H9 (cell line): ENCODE measurements at regions not wholly inside any gene's neighbourhood (a gene's known extent, or its start where the extent isn't known, plus 50 kb on each side); places are given as distances from the start of the nearest gene placed in this dataset.

ENCODE experiments used
- DNase-seq: peaks from one replicate; pipeline ENCODE4 v3.0.0-alpha.2; 2017
- H2AFZ ChIP-seq: one replicate; pipeline ENCODE4 v1.6.1; 2013; ENCODE audit warnings: mild to moderate bottlenecking, low read length, control low read depth, moderate library complexity
- H2AK5ac ChIP-seq: 2 replicates; pipeline ENCODE4 v1.6.1; 2013; ENCODE audit warnings: low read length, control low read depth, mixed read lengths; ENCODE audit not compliant: insufficient read length
- H2BK120ac ChIP-seq: one replicate; pipeline ENCODE4 v1.6.1; 2013; ENCODE audit warnings: low read depth, mild to moderate bottlenecking, low read length, control low read depth, inconsistent platforms; ENCODE audit not compliant: poor library complexity, severe bottlenecking
- H2BK12ac ChIP-seq: 2 replicates; pipeline ENCODE4 v1.6.1; 2013; ENCODE audit warnings: low read length, control low read depth, mixed read lengths, low read depth; ENCODE audit not compliant: insufficient read length
- H2BK15ac ChIP-seq: 2 replicates; pipeline ENCODE4 v1.6.1; 2013; ENCODE audit warnings: low read depth, low read length, control low read depth
- H2BK20ac ChIP-seq: one replicate; pipeline ENCODE4 v1.6.1; 2013; ENCODE audit warnings: low read depth, mild to moderate bottlenecking, low read length, control low read depth, inconsistent platforms; ENCODE audit not compliant: poor library complexity, severe bottlenecking
- H2BK5ac ChIP-seq: 2 replicates; pipeline ENCODE4 v1.6.1; 2013; ENCODE audit warnings: low read length, control low read depth, mixed read lengths; ENCODE audit not compliant: insufficient read length
- H3K14ac ChIP-seq: 2 replicates; pipeline ENCODE4 v1.6.1; 2013; ENCODE audit warnings: low read length, control low read depth; ENCODE audit not compliant: insufficient read depth
- H3K18ac ChIP-seq: 2 replicates; pipeline ENCODE4 v1.6.1; 2013; ENCODE audit warnings: low read depth, mild to moderate bottlenecking, mixed read lengths, low read length, control low read depth; ENCODE audit not compliant: insufficient read length
- H3K23ac ChIP-seq: 2 replicates; pipeline ENCODE4 v1.6.1; 2013; ENCODE audit warnings: low read length, control low read depth, mixed read lengths, low read depth; ENCODE audit not compliant: insufficient read length
- H3K23me2 ChIP-seq: 2 replicates; pipeline ENCODE4 v1.6.1; 2013; ENCODE audit warnings: low read depth, mild to moderate bottlenecking, mixed read lengths, low read length, control low read depth; ENCODE audit not compliant: insufficient read length, poor library complexity, severe bottlenecking
- H3K27ac ChIP-seq: 2 replicates; pipeline ENCODE4 v1.5.1; 2013; ENCODE audit warnings: low read length, control low read depth, mixed read lengths, low read depth; ENCODE audit not compliant: insufficient read length
- H3K27me3 ChIP-seq: 2 replicates; pipeline ENCODE4 v1.6.1; 2013; ENCODE audit warnings: low read length, control low read depth, inconsistent platforms; ENCODE audit not compliant: insufficient read depth
- H3K4ac ChIP-seq: 2 replicates; pipeline ENCODE4 v1.6.1; 2013; ENCODE audit warnings: low read depth, mild to moderate bottlenecking, control low read depth, inconsistent platforms, low read length, moderate library complexity
- H3K4me1 ChIP-seq: 2 replicates; pipeline ENCODE4 v1.6.1; 2013; ENCODE audit warnings: low read length, control low read depth, inconsistent platforms; ENCODE audit not compliant: insufficient read depth
- H3K4me2 ChIP-seq: 2 replicates; pipeline ENCODE4 v1.6.1; 2013; ENCODE audit warnings: low read length, control low read depth, mixed read lengths; ENCODE audit not compliant: insufficient read length, insufficient read depth
- H3K56ac ChIP-seq: 2 replicates; pipeline ENCODE4 v1.6.1; 2013; ENCODE audit warnings: low read depth, mild to moderate bottlenecking, mixed read lengths, low read length, control low read depth; ENCODE audit not compliant: insufficient read length
- H3K79me1 ChIP-seq: 2 replicates; pipeline ENCODE4 v1.6.1; 2013; ENCODE audit warnings: low read depth, mild to moderate bottlenecking, moderate library complexity, low read length, control low read depth, inconsistent platforms; ENCODE audit not compliant: insufficient read depth, poor library complexity, severe bottlenecking
- H3K79me2 ChIP-seq: 2 replicates; pipeline ENCODE4 v1.6.1; 2013; ENCODE audit warnings: low read length, control low read depth, inconsistent platforms; ENCODE audit not compliant: insufficient read depth
- H3K9ac ChIP-seq: 2 replicates; pipeline ENCODE4 v1.6.1; 2013; ENCODE audit warnings: low read length, control low read depth, mixed read lengths; ENCODE audit not compliant: insufficient read length; ENCODE audit errors: extremely low read depth
- H3K9me3 ChIP-seq: one replicate; pipeline ENCODE4 v1.6.1; 2013; ENCODE audit warnings: low read depth, low read length, inconsistent platforms; ENCODE audit not compliant: control insufficient read depth
- H3T11ph ChIP-seq: one replicate; pipeline ENCODE4 v1.6.1; 2013; ENCODE audit warnings: mild to moderate bottlenecking, low read length, control low read depth, inconsistent platforms
- H4K20me1 ChIP-seq: one replicate; pipeline ENCODE4 v1.6.1; 2013; ENCODE audit not compliant: control insufficient read depth, insufficient read length, insufficient read depth
- H4K5ac ChIP-seq: 2 replicates; pipeline ENCODE4 v1.6.1; 2013; ENCODE audit warnings: low read depth, mild to moderate bottlenecking, mixed read lengths, low read length, control low read depth; ENCODE audit not compliant: insufficient read length
- H4K8ac ChIP-seq: replicated peaks from 2 replicates; pipeline ENCODE4 v1.6.1; 2013; ENCODE audit warnings: low read length, control low read depth, mixed read lengths, low read depth; ENCODE audit not compliant: insufficient read length
- H4K91ac ChIP-seq: 2 replicates; pipeline ENCODE4 v1.6.1; 2013; ENCODE audit warnings: low read depth, mild to moderate bottlenecking, moderate library complexity, mixed read lengths, low read length, control low read depth; ENCODE audit not compliant: insufficient read length
- H3K27ac Mint-ChIP-seq, 3 experiments: 2 replicates in 2 of 3; 3 replicates in 1 of 3; pipeline ENCODE4 v1.8.0; 2020 to 2021; ENCODE audit warnings: mixed read lengths in 3 of 3, mild to moderate bottlenecking in 1 of 3, moderate library complexity in 1 of 3
- H3K27me3 Mint-ChIP-seq: 2 replicates; pipeline ENCODE4 v1.8.0; 2021; ENCODE audit warnings: low read depth, mild to moderate bottlenecking, moderate library complexity, mixed read lengths
- H3K36me3 Mint-ChIP-seq, 3 experiments: 2 replicates in 2 of 3; 3 replicates in 1 of 3; pipeline ENCODE4 v1.8.0; 2020 to 2021; ENCODE audit warnings: low read depth in 3 of 3, mixed read lengths in 3 of 3; ENCODE audit not compliant: insufficient read depth in 1 of 3
- H3K4me1 Mint-ChIP-seq, 2 experiments: 2 replicates each; pipeline ENCODE4 v1.8.0; 2020; ENCODE audit warnings: mixed read lengths in 2 of 2
- H3K4me3 Mint-ChIP-seq, 2 experiments: 2 replicates in 1 of 2; 3 replicates in 1 of 2; pipeline ENCODE4 v1.8.0; 2020 to 2021; ENCODE audit warnings: mild to moderate bottlenecking in 2 of 2, mixed read lengths in 2 of 2, moderate library complexity in 1 of 2
- H3K9me3 Mint-ChIP-seq, 2 experiments: 2 replicates in 1 of 2; 3 replicates in 1 of 2; pipeline ENCODE4 v1.8.0; 2020; ENCODE audit warnings: mild to moderate bottlenecking in 2 of 2, mixed read lengths in 2 of 2, moderate library complexity in 1 of 2
- WGBS: extraction: QIAGEN DNeasy Blood & Tissue Kit; methylation state at CpG from one replicate; pipeline ENCODE4 v1.1.7; 2013; ENCODE audit warnings: missing lambda C conversion rate, low lambda C conversion rate, mixed read lengths; ENCODE audit not compliant: insufficient read length; ENCODE audit errors: extremely low coverage; 5-methylcytosine and 5-hydroxymethylcytosine counted together
- TF ChIP-seq, protein P1 (sequence below): fragments of 200-600 bp; sonication (generic); conservative IDR thresholded peaks from 3 replicates; pipeline ENCODE4 v1.8.0; 2021; ENCODE audit warnings: antibody characterized with exemption, mild to moderate bottlenecking

DNA sequence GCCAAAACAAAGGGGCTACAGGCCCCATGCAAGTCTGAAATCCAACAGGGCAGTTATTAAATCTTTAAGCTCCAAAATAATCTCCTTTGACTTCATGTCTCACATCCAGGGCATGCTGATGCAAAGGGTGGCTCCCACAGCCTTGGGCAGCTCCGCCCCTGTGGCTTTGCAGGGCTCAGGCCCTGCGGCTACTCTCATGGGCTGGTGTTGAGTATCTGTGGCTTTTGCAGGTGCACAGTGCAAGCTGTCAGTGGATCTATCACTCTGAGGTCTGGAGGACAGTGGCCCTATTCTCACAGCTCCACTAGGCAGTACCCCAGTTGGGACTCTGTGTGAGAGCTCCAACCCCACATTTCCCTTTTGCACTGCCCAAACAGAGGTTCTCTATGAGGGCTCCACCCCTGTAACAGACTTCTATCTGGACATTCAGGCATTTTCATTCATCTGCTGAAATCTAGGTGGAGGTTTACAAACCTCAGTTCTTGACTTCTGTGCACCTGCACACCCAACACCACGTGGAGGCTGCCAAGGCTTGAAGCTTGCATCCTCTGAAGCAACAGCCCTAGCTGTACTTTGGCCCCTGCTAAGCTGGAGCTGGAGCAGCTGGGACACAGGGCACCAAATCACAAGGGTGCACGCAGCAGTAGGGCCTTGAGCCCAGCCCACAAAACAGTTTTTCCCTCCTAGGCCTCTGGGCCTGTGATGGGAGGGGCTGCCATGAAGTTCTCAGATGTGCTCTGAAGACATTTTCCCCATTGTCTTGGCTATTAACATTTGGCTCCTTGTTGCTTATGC is 154.8 kb upstream of the PDE5A start:
- H3K23me2 ChIP-seq: no peaks in the 10 kb centered on the region
- H4K8ac ChIP-seq: no peak overlapping the region
- H3K27ac ChIP-seq: no peak overlapping the region
- no peak overlapping the region for H3K23ac ChIP-seq
- H3K9ac ChIP-seq: no peak overlapping the region
- H3K56ac ChIP-seq: no peak overlapping the region
- H2AK5ac ChIP-seq: no peak overlapping the region
- no peak overlapping the region for H2BK120ac ChIP-seq
- H3K4ac ChIP-seq: no peak overlapping the region
- no peak overlapping the region for H2BK5ac ChIP-seq
- Mint-ChIP-seq H3K4me1 (peaks cover 2 to 4% of the 10 kb centered on the region in 2 experiments; a peak in 3 of 4 replicates), H3K27me3 (no peaks in the 10 kb centered on the region; the same call in none of the 2 replicates), H3K9me3 (peaks cover 16 to 23% of the 10 kb centered on the region in 2 experiments), H3K4me3 (no peak overlapping the region), H3K36me3 (peaks cover 14 to 22% (median 14%) of the 10 kb centered on the region in 3 experiments), H3K27ac (no peak overlapping the region)
- H3K18ac ChIP-seq: no peak overlapping the region
- H3K27me3 ChIP-seq: no peaks in the 10 kb centered on the region
- H4K5ac ChIP-seq: no peak overlapping the region
- TF ChIP-seq, protein P1, sequence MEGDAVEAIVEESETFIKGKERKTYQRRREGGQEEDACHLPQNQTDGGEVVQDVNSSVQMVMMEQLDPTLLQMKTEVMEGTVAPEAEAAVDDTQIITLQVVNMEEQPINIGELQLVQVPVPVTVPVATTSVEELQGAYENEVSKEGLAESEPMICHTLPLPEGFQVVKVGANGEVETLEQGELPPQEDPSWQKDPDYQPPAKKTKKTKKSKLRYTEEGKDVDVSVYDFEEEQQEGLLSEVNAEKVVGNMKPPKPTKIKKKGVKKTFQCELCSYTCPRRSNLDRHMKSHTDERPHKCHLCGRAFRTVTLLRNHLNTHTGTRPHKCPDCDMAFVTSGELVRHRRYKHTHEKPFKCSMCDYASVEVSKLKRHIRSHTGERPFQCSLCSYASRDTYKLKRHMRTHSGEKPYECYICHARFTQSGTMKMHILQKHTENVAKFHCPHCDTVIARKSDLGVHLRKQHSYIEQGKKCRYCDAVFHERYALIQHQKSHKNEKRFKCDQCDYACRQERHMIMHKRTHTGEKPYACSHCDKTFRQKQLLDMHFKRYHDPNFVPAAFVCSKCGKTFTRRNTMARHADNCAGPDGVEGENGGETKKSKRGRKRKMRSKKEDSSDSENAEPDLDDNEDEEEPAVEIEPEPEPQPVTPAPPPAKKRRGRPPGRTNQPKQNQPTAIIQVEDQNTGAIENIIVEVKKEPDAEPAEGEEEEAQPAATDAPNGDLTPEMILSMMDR: no peak
- no peak overlapping the region for H3T11ph ChIP-seq
- no peak overlapping the region for H2AFZ ChIP-seq
- H3K79me2 ChIP-seq: no peaks in the 10 kb centered on the region
- no peak overlapping the region for H2BK12ac ChIP-seq
- H4K20me1 ChIP-seq: no peaks in the 10 kb centered on the region
- no peak overlapping the region for H3K4me2 ChIP-seq
- no peak overlapping the region for H2BK20ac ChIP-seq
- no peak overlapping the region for H4K91ac ChIP-seq
- no peak overlapping the region for H2BK15ac ChIP-seq
- no peak for DNase-seq
- no peaks in the 10 kb centered on the region for H3K4me1 ChIP-seq
- H3K14ac ChIP-seq: no peak overlapping the region
- WGBS: no CpG with 5 or more reads among the region's 4 CpGs
- no peaks in the 10 kb centered on the region for H3K9me3 ChIP-seq
- H3K79me1 ChIP-seq: no peaks in the 10 kb centered on the region
